ENCODE measurements at regions not wholly inside any gene's neighbourhood (a gene's known extent, or its start where the extent isn't known, plus 50 kb on each side); places are given as distances from the start of the nearest gene placed in this dataset.

GRCh38 chr3:107216229-107216628, 161.0 kb upstream of the CCDC54 start:
- Histone ChIP-seq H3F3A (replicated peaks; ENCODE audit: low read depth) (no peaks in the 10 kb centered on the region), H2AFZ (no peak overlapping the region; the same call in 1 of the 2 replicates), H3K36me3 (ENCODE audit: insufficient read depth) (no peaks in the 10 kb centered on the region; the same call in 1 of the 2 replicates), H4K20me1 (replicated peaks; ENCODE audit: insufficient read depth) (no peaks in the 10 kb centered on the region), H3K4me2 (no peak overlapping the region), H3K4me3 (no peak overlapping the region), H3K27ac (ENCODE audit: low read depth) (no peak overlapping the region), H3K9me2 (ENCODE audit: insufficient read depth) (peaks cover 4% of the 10 kb centered on the region; the same call in 1 of the 2 replicates), H3K4me1 (ENCODE audit: insufficient read depth) (no peaks in the 10 kb centered on the region), H3K79me2 (replicated peaks; ENCODE audit: insufficient read depth) (no peaks in the 10 kb centered on the region), H3K27me3 (ENCODE audit: insufficient read depth) (no peaks in the 10 kb centered on the region)
- DNase-seq (ENCODE audit: low spot score) (no peak), ATAC-seq (no peak)
- Mint-ChIP-seq H3K4me3 (no peak overlapping the region), H3K27ac (no peak overlapping the region), H3K27me3 (ENCODE audit: insufficient read depth, low read depth, poor library complexity) (no peaks in the 10 kb centered on the region), H3K4me1 (peaks cover 9% of the 10 kb centered on the region), H3K9me3 (no peaks in the 10 kb centered on the region), H3K36me3 (ENCODE audit: low read depth) (no peaks in the 10 kb centered on the region)
- TF ChIP-seq REST (IDR thresholded peaks at IDR 0.05; ENCODE audit: unreplicated experiment), result no peak
- TF ChIP-seq EZH2 (IDR thresholded peaks at IDR 0.05; ENCODE audit: low read depth, unreplicated experiment), result no peak
- no peak for TF ChIP-seq STAT1 (IDR thresholded peaks at IDR 0.05; ENCODE audit: unreplicated experiment)
- TF ChIP-seq CREB1 (CRISPR knock-in tag; IDR thresholded peaks at IDR 0.05; ENCODE audit: low read depth), result no peak
- TF ChIP-seq ZNF114 (CRISPR knock-in tag; IDR thresholded peaks at IDR 0.05), result no peak
- TF ChIP-seq, protein P1, sequence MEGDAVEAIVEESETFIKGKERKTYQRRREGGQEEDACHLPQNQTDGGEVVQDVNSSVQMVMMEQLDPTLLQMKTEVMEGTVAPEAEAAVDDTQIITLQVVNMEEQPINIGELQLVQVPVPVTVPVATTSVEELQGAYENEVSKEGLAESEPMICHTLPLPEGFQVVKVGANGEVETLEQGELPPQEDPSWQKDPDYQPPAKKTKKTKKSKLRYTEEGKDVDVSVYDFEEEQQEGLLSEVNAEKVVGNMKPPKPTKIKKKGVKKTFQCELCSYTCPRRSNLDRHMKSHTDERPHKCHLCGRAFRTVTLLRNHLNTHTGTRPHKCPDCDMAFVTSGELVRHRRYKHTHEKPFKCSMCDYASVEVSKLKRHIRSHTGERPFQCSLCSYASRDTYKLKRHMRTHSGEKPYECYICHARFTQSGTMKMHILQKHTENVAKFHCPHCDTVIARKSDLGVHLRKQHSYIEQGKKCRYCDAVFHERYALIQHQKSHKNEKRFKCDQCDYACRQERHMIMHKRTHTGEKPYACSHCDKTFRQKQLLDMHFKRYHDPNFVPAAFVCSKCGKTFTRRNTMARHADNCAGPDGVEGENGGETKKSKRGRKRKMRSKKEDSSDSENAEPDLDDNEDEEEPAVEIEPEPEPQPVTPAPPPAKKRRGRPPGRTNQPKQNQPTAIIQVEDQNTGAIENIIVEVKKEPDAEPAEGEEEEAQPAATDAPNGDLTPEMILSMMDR (conservative IDR thresholded peaks at IDR 0.05; ENCODE audit: low read depth in 2 of 2), result no peak
- TF ChIP-seq, protein P2, sequence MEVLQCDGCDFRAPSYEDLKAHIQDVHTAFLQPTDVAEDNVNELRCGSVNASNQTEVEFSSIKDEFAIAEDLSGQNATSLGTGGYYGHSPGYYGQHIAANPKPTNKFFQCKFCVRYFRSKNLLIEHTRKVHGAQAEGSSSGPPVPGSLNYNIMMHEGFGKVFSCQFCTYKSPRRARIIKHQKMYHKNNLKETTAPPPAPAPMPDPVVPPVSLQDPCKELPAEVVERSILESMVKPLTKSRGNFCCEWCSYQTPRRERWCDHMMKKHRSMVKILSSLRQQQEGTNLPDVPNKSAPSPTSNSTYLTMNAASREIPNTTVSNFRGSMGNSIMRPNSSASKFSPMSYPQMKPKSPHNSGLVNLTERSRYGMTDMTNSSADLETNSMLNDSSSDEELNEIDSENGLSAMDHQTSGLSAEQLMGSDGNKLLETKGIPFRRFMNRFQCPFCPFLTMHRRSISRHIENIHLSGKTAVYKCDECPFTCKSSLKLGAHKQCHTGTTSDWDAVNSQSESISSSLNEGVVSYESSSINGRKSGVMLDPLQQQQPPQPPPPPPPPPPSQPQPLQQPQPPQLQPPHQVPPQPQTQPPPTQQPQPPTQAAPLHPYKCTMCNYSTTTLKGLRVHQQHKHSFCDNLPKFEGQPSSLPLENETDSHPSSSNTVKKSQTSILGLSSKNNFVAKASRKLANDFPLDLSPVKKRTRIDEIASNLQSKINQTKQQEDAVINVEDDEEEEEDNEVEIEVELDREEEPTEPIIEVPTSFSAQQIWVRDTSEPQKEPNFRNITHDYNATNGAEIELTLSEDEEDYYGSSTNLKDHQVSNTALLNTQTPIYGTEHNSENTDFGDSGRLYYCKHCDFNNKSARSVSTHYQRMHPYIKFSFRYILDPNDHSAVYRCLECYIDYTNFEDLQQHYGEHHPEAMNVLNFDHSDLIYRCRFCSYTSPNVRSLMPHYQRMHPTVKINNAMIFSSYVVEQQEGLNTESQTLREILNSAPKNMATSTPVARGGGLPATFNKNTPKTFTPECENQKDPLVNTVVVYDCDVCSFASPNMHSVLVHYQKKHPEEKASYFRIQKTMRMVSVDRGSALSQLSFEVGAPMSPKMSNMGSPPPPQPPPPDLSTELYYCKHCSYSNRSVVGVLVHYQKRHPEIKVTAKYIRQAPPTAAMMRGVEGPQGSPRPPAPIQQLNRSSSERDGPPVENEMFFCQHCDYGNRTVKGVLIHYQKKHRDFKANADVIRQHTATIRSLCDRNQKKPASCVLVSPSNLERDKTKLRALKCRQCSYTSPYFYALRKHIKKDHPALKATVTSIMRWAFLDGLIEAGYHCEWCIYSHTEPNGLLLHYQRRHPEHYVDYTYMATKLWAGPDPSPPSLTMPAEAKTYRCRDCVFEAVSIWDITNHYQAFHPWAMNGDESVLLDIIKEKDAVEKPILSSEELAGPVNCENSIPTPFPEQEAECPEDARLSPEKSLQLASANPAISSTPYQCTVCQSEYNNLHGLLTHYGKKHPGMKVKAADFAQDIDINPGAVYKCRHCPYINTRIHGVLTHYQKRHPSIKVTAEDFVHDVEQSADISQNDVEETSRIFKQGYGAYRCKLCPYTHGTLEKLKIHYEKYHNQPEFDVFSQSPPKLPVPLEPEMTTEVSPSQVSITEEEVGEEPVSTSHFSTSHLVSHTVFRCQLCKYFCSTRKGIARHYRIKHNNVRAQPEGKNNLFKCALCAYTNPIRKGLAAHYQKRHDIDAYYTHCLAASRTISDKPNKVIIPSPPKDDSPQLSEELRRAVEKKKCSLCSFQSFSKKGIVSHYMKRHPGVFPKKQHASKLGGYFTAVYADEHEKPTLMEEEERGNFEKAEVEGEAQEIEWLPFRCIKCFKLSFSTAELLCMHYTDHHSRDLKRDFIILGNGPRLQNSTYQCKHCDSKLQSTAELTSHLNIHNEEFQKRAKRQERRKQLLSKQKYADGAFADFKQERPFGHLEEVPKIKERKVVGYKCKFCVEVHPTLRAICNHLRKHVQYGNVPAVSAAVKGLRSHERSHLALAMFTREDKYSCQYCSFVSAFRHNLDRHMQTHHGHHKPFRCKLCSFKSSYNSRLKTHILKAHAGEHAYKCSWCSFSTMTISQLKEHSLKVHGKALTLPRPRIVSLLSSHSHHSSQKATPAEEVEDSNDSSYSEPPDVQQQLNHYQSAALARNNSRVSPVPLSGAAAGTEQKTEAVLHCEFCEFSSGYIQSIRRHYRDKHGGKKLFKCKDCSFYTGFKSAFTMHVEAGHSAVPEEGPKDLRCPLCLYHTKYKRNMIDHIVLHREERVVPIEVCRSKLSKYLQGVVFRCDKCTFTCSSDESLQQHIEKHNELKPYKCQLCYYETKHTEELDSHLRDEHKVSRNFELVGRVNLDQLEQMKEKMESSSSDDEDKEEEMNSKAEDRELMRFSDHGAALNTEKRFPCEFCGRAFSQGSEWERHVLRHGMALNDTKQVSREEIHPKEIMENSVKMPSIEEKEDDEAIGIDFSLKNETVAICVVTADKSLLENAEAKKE (CRISPR knock-in tag; IDR thresholded peaks at IDR 0.05), result no peak
- no peak for TF ChIP-seq EZH2phosphoT487 (IDR thresholded peaks at IDR 0.05; ENCODE audit: unreplicated experiment)
- TF ChIP-seq JUNB (IDR thresholded peaks at IDR 0.05; ENCODE audit: unreplicated experiment), result no peak
- TF ChIP-seq POLR2AphosphoS5 (IDR thresholded peaks at IDR 0.05; ENCODE audit: low read depth), result no peak
- TF ChIP-seq NANOG (IDR thresholded peaks at IDR 0.05; ENCODE audit: borderline replicate concordance), result no peak
- TF ChIP-seq ETS1 (IDR thresholded peaks at IDR 0.05), result no peak

All from GM23338 (cell line).